SHP77 treated with DMSO at 0.1 percent for 48 hours (cell line): ENCODE measurements at regions not wholly inside any gene's neighbourhood (a gene's known extent, or its start where the extent isn't known, plus 50 kb on each side); places are given as distances from the start of the nearest gene placed in this dataset.

Source experiments
- DNase-seq: peaks from one replicate; lab custom pipeline; 2025; lab: John Stamatoyannopoulos, UW

- DNase-seq = no peak
These were observed 133.1 kb downstream of the IQUB start for GRCh38 chr7:123401295-123401694.

GRCh38 chr7:123400196-123400595 lies 134.2 kb downstream of the IQUB start:
- no peak for DNase-seq

- DNase-seq = no peak
These were observed 135.5 kb downstream of the IQUB start for GRCh38 chr7:123398921-123399320.

GRCh38 chr7:123397746-123398338 lies 136.6 kb downstream of the IQUB start:
- no peak for DNase-seq

- no peak for DNase-seq
These were observed 140.8 kb downstream of the IQUB start for GRCh38 chr7:123393623-123394022.

- DNase-seq = no peak
These were observed 162.0 kb downstream of the IQUB start for GRCh38 chr7:123372368-123372767.

- DNase-seq = peak; percentile 25
These were observed 166.8 kb downstream of the IQUB start for GRCh38 chr7:123367484-123368122.

- no peak for DNase-seq
These were observed 167.3 kb upstream of the SLC13A1 start for GRCh38 chr7:123367031-123367430.

GRCh38 chr7:123366626-123367025 lies 166.9 kb upstream of the SLC13A1 start:
- no peak for DNase-seq

- no peak for DNase-seq
These were observed 160.9 kb upstream of the SLC13A1 start for GRCh38 chr7:123360631-123361030.

- DNase-seq = no peak
These were observed 155.9 kb upstream of the SLC13A1 start for GRCh38 chr7:123355576-123356190.

- no peak for DNase-seq
These were observed 153.2 kb upstream of the SLC13A1 start for GRCh38 chr7:123352973-123353372.

GRCh38 chr7:123351516-123352505 lies 152.0 kb upstream of the SLC13A1 start:
- DNase-seq = no peak

GRCh38 chr7:123351027-123351426 lies 151.3 kb upstream of the SLC13A1 start:
- DNase-seq = no peak

GRCh38 chr7:123348690-123349089 lies 148.9 kb upstream of the SLC13A1 start:
- no peak for DNase-seq

- DNase-seq = no peak
These were observed 147.0 kb upstream of the SLC13A1 start for GRCh38 chr7:123346766-123347165.

- no peak for DNase-seq
These were observed 143.8 kb upstream of the SLC13A1 start for GRCh38 chr7:123343611-123344010.

GRCh38 chr7:123341102-123341501 lies 141.3 kb upstream of the SLC13A1 start:
- no peak for DNase-seq

- DNase-seq = no peak
These were observed 138.9 kb upstream of the SLC13A1 start for GRCh38 chr7:123338688-123339087.

GRCh38 chr7:123329988-123330643 lies 130.3 kb upstream of the SLC13A1 start:
- no peak for DNase-seq

GRCh38 chr7:123327661-123328060 lies 127.9 kb upstream of the SLC13A1 start:
- DNase-seq = no peak

GRCh38 chr7:123324283-123324682 lies 124.5 kb upstream of the SLC13A1 start:
- no peak for DNase-seq
